DOHH2 (cell line): ENCODE measurements at regions not wholly inside any gene's neighbourhood (a gene's known extent, or its start where the extent isn't known, plus 50 kb on each side); places are given as distances from the start of the nearest gene placed in this dataset.

Experiments used
- EZH2phosphoT487 ChIP-seq: fragments of 200-600 bp; sonication (generic); IDR thresholded peaks from 2 replicates; pipeline ENCODE4 v1.6.1; 2017; ENCODE audit warnings: borderline replicate concordance, mild to moderate bottlenecking, antibody characterized with exemption, low read length, moderate library complexity, mixed read lengths
- TF ChIP-seq, protein P1 (sequence below): fragments of 200-600 bp; sonication (generic); IDR thresholded peaks from one replicate; pipeline ENCODE4 v1.5.1; 2014; ENCODE audit warnings: antibody characterized with exemption, mild to moderate bottlenecking, low read depth, low read length; ENCODE audit not compliant: poor library complexity, severe bottlenecking

DNA sequence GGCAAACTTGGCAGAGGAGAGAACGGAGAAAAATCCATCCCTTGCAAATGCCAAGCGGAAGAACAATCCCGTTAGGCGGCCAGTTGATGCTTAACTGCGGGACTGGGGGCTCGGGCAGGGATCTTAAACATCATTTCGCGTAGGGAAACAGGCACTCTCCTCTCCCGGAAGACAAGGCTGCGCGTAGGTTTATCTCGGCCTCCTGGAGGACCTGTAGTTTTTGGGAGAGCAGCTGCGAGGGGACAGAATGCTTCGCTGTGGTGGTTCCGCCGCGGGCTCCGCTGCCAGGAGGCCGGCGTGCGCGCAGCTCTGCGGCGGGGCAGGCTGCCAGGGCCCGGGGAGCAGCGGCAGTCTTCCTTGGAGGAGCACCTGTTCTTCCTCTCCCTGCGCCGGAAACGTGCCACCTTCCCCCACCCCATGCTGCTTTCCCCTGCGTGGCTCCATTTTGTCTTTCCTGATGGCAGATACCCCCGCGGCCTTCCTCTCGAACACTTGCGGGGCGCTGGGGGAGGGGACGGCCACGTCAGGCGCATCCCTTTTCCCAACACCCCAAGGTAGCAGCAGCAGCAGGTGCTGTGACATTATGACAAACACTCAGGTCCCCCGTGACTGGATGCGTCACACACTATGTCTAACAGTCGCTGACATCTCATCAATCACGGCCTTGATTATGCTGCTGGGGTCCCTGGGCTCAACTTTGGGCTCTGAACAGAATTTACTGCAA is 230.7 kb upstream of the BTBD3 start:
- TF ChIP-seq, protein P1, sequence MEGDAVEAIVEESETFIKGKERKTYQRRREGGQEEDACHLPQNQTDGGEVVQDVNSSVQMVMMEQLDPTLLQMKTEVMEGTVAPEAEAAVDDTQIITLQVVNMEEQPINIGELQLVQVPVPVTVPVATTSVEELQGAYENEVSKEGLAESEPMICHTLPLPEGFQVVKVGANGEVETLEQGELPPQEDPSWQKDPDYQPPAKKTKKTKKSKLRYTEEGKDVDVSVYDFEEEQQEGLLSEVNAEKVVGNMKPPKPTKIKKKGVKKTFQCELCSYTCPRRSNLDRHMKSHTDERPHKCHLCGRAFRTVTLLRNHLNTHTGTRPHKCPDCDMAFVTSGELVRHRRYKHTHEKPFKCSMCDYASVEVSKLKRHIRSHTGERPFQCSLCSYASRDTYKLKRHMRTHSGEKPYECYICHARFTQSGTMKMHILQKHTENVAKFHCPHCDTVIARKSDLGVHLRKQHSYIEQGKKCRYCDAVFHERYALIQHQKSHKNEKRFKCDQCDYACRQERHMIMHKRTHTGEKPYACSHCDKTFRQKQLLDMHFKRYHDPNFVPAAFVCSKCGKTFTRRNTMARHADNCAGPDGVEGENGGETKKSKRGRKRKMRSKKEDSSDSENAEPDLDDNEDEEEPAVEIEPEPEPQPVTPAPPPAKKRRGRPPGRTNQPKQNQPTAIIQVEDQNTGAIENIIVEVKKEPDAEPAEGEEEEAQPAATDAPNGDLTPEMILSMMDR: no peak
- TF ChIP-seq EZH2phosphoT487: no peak
